Smooth muscle cell (in vitro differentiated cells): ENCODE measurements at regions not wholly inside any gene's neighbourhood (a gene's known extent, or its start where the extent isn't known, plus 50 kb on each side); places are given as distances from the start of the nearest gene placed in this dataset.

ENCODE experiments used
- DNase-seq: peaks from one replicate; lab custom pipeline; 2025; ENCODE audit not compliant: unreplicated experiment; lab: John Stamatoyannopoulos, UW
- H2AFZ ChIP-seq: fragments of 200-600 bp; sonication (generic); 2 replicates; pipeline ENCODE4 v1.6.0; 2016; ENCODE audit warnings: antibody characterized with exemption, low read depth, mild to moderate bottlenecking
- H3F3A ChIP-seq: fragments of 200-600 bp; sonication (generic); 2 replicates; pipeline ENCODE4 v1.6.0; 2017; ENCODE audit warnings: antibody characterized with exemption, low read depth
- H3K27ac ChIP-seq: fragments of 200-600 bp; sonication (generic); 2 replicates; pipeline ENCODE4 v1.5.1; 2016; ENCODE audit warnings: low read depth, mild to moderate bottlenecking
- H3K27me3 ChIP-seq: fragments of 200-600 bp; sonication (generic); 2 replicates; pipeline ENCODE4 v1.6.1; 2016; ENCODE audit warnings: low read depth, mild to moderate bottlenecking
- H3K36me3 ChIP-seq: fragments of 200-600 bp; sonication (generic); 2 replicates; pipeline ENCODE4 v1.5.1; 2016; ENCODE audit warnings: low read depth
- H3K4me1 ChIP-seq: fragments of 200-600 bp; sonication (generic); 2 replicates; pipeline ENCODE4 v1.5.1; 2016; ENCODE audit warnings: low read depth
- H3K4me2 ChIP-seq: fragments of 200-600 bp; sonication (generic); 2 replicates; pipeline ENCODE4 v1.6.0; 2016; ENCODE audit warnings: mild to moderate bottlenecking
- H3K4me3 ChIP-seq: fragments of 200-600 bp; sonication (generic); 2 replicates; pipeline ENCODE4 v1.5.1; 2016; ENCODE audit warnings: mild to moderate bottlenecking
- H3K79me2 ChIP-seq: fragments of 200-600 bp; sonication (generic); 2 replicates; pipeline ENCODE4 v1.6.0; 2016; ENCODE audit warnings: low read depth, mild to moderate bottlenecking
- H3K9ac ChIP-seq: fragments of 200-600 bp; sonication (generic); 2 replicates; pipeline ENCODE4 v1.6.0; 2016; ENCODE audit warnings: low read depth
- H3K9me3 ChIP-seq: fragments of 200-600 bp; sonication (generic); replicated peaks from 2 replicates; pipeline ENCODE4 v1.5.1; 2016; ENCODE audit warnings: low read depth
- H4K20me1 ChIP-seq: fragments of 200-600 bp; sonication (generic); 2 replicates; pipeline ENCODE4 v1.6.0; 2016; ENCODE audit warnings: low read depth
- WGBS: methylation state at CpG from one replicate; pipeline ENCODE4 v1.1.7; 2016; ENCODE audit warnings: low lambda C conversion rate; 5-methylcytosine and 5-hydroxymethylcytosine counted together
- TF ChIP-seq, protein P1 (sequence below): fragments of 200-600 bp; sonication (generic); IDR thresholded peaks from 2 replicates; pipeline ENCODE4 v1.5.1; 2017; ENCODE audit warnings: borderline replicate concordance, mild to moderate bottlenecking, antibody characterized with exemption; ENCODE audit not compliant: insufficient read depth, poor library complexity, severe bottlenecking

DNA sequence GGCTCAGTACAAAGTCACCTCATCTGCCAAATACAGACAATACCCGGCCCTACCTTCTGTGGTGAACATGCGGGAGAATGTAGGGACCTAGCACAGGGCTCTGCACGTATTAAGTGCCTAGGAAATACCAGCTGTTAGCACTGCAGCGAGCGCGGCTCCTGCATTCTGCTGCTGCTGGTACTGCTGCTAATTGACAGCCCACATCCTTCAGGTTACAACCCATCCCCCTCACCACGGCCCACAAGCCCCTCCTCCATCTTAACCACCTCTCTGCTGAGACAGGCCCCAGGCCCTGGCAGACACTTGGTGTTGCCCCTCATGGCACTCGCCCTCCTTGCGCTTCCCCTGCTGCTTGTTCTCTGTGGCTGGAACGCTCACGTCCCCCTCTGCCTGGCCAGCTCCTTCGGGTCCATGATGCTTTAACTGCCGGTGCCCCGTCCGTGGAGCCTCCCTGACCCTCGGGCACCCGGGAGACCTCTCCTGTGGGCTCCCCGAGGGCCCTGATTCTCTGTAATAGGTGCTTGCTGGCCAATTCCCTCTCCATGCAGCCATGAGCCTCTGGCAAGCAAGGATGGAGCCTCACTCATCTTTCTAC lies 53.3 kb upstream of the LOXL4 start:
- WGBS = 78% methylated on average over 18 of the region's 18 CpGs
- Histone ChIP-seq H3K9ac (no peak overlapping the region), H3K4me2 (no peak overlapping the region), H2AFZ (no peak overlapping the region), H3K27ac (no peak overlapping the region), H3K79me2 (no peaks in the 10 kb centered on the region), H3K9me3 (no peaks in the 10 kb centered on the region), H3F3A (peaks cover 18% of the 10 kb centered on the region), H3K4me3 (no peak overlapping the region), H3K4me1 (no peaks in the 10 kb centered on the region), H4K20me1 (no peaks in the 10 kb centered on the region), H3K36me3 (no peaks in the 10 kb centered on the region), H3K27me3 (no peaks in the 10 kb centered on the region)
- TF ChIP-seq, protein P1, sequence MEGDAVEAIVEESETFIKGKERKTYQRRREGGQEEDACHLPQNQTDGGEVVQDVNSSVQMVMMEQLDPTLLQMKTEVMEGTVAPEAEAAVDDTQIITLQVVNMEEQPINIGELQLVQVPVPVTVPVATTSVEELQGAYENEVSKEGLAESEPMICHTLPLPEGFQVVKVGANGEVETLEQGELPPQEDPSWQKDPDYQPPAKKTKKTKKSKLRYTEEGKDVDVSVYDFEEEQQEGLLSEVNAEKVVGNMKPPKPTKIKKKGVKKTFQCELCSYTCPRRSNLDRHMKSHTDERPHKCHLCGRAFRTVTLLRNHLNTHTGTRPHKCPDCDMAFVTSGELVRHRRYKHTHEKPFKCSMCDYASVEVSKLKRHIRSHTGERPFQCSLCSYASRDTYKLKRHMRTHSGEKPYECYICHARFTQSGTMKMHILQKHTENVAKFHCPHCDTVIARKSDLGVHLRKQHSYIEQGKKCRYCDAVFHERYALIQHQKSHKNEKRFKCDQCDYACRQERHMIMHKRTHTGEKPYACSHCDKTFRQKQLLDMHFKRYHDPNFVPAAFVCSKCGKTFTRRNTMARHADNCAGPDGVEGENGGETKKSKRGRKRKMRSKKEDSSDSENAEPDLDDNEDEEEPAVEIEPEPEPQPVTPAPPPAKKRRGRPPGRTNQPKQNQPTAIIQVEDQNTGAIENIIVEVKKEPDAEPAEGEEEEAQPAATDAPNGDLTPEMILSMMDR = no peak
- no peak for DNase-seq

DNA sequence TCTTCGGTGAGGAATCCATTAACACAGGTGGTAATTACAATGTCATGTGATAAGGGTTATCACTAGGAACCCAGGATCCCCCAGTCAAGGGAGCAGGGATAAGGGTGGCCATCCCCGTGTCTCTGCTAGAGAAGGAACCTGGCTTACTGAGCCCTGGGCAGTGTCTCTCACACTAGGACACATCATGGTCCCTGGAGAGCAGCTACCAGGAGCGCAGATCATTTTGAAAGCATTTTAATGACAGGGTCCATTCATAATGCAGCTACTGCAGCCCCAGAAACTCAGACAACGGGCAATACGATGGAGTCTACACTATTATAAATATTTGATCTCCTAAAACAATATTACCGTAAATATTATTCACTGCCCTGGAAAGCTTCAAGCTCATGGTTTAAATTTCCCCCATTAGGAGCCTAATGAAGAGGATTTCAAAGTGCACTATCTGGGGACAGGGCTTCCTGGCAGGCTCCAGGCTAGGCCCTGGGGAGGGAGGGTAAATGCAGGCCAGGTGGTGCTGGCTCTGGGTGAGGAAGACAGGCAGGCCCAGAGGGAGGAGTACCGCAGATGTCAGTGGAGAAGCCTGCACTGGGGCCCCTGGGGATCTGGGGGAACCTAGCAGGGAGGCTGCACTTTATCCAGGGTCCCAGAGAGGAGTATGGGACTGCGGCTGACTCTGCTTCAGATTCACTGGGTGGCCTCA lies 52.6 kb upstream of the LOXL4 start:
- no peaks in the 10 kb centered on the region for H3K36me3 ChIP-seq
- H3K4me2 ChIP-seq = no peak overlapping the region
- H3K4me1 ChIP-seq = no peaks in the 10 kb centered on the region
- DNase-seq = no peak
- no peak overlapping the region for H3K4me3 ChIP-seq
- no peaks in the 10 kb centered on the region for H3K27me3 ChIP-seq
- no peak overlapping the region for H3K9ac ChIP-seq
- peaks cover 18% of the 10 kb centered on the region for H3F3A ChIP-seq
- 86% methylated on average over 8 of the region's 8 CpGs for WGBS
- H3K9me3 ChIP-seq = no peaks in the 10 kb centered on the region
- H4K20me1 ChIP-seq = no peaks in the 10 kb centered on the region
- no peaks in the 10 kb centered on the region for H3K79me2 ChIP-seq
- no peak overlapping the region for H3K27ac ChIP-seq
- H2AFZ ChIP-seq = no peak overlapping the region
- TF ChIP-seq, protein P1 = no peak

DNA sequence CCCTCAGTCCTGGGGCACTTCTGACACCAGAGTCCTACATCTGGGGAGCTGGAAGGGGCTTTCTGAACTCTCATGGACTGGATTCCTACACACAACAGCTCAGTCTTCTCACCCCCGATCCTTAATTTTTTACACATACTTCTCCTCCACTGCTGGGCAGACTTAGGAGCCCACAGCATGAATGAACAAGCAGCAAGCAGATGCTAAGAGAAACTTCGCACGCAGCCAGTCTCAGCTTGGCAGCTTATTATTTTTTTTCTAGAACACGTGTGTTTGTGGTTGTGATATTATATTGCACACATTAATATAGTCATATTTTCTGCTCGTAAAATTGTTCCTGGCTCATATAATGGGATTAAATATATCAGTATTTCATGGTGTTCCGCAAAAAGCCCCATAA lies 50.9 kb upstream of the LOXL4 start:
- no peaks in the 10 kb centered on the region for H3K4me1 ChIP-seq
- H3K27me3 ChIP-seq = no peaks in the 10 kb centered on the region
- no peak for DNase-seq
- no peaks in the 10 kb centered on the region for H3K9me3 ChIP-seq
- no peak overlapping the region for H3K9ac ChIP-seq
- H3K36me3 ChIP-seq = no peaks in the 10 kb centered on the region
- H2AFZ ChIP-seq = no peak overlapping the region
- peaks cover 13% of the 10 kb centered on the region for H3F3A ChIP-seq
- no peak overlapping the region for H3K27ac ChIP-seq
- WGBS = 91% methylated on average over 6 of the region's 6 CpGs
- no peak overlapping the region for H3K4me2 ChIP-seq
- no peaks in the 10 kb centered on the region for H3K79me2 ChIP-seq
- no peak overlapping the region for H3K4me3 ChIP-seq
- no peaks in the 10 kb centered on the region for H4K20me1 ChIP-seq
- TF ChIP-seq, protein P1 = no peak
